ENCODE measurements at regions not wholly inside any gene's neighbourhood (a gene's known extent, or its start where the extent isn't known, plus 50 kb on each side); places are given as distances from the start of the nearest gene placed in this dataset.
"Not testable (repeated sequence)": the region's sequence is repeated elsewhere in the genome, so short reads cannot be mapped to it uniquely, and the experiment has no call there.

DNA sequence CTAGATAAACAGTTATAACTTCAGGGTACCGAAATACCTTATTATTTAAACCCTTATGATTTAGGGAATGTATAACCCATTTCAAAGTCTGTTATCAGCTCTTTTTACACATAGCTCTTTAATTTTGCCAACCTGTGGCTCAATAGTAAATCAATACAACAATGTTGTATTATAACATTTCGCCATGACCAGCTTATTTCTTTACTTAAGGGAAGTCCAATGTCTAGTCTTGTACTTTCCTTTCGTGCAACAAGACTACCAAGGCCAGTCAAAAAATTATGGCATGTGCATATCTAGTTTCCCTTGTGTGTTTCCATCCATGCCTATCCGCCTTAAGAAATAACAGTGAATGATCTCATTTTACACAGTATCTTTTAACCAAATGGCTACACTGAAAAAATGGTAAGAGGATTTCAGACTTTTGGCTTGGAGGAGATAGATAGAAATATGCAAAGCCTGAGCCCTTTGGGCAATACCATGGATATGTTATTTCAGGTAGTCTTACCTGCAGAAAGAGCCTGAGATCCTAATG is 239.5 kb upstream of the RPS23 start:
- ATAC-seq (peak; percentile 62), DNase-seq (ENCODE audit: low spot score) (no peak)

DNA sequence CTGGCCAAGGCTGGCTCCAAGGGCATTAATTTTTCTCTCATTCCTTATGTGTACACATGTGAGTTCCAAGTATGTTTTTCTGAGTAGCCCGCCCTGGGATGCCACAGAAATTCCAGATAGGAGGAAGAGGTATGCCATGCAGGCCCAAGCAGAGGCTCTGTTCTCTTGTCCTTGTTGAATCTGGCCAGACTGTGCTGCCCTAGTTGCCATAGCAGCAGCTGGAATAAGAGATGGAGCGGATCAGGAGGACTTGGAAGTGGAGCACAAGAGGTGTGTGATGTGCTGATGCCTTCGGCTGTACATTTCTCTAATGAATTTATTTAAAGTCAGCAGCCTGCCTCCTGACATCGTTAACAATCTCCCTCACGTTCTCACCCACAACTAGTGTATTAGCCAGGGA is 235.6 kb upstream of the RPS23 start:
- no peak for ATAC-seq
- no peak for DNase-seq (ENCODE audit: low spot score)

DNA sequence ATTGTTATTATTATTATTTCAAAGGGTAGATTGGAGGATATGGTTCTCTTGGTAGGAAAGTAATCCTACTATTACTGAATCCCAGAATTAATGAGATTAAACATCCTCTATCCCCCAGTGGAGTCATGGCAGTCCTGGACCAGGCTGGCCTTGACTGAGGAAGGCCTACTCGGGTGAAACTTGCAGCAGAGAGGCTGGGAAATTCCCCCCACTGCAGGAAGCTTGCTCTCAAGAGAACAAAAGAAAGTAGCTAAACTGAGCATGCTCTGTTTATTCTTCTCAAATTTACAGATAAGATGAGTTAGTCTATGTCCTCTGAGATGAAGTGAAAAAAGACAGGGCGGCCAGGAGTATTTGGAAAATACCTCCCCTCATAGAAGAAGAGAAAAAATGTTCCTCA is 233.9 kb upstream of the RPS23 start:
- DNase-seq (ENCODE audit: low spot score) (no peak), ATAC-seq (no peak)

DNA sequence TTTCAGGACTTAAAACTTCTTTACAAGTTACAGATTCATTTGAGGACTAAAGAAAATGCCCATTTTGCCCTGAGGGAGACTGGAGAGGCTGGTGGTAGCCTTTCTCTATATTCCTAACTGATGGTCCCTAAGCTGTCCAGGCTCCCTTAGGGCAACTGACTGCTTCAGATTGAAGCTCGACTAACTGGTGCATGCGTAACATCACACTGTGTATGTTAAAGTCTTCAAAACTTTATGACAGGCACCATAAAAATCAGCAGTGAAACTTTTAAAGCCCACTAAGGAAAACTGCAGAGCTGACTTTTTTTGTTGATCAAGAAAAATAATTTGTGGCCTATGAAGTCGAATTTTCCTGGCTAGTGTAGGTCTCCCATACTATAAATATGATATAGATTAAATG is 233.0 kb upstream of the RPS23 start:
- DNase-seq (ENCODE audit: low spot score) (no peak), ATAC-seq (no peak)

DNA sequence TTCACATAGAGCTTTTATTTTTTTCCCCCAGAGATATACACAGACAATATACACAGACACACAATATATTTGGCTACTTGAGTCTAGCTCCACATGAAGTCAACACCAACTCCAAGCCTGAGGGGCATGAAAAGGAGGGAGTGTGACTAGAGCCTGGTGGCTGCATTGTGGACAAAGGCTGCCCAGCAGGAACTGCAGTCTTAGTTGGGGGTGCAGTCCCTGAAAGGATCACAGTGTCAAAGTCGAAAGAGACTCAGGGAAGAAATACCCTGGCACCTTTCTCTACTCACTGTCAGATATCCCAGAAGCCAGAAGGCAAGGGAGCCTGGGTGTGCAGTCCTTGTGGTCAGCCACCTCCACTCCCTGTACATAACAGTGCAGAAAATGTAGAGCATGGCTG is 231.6 kb upstream of the RPS23 start:
- no peak for DNase-seq (ENCODE audit: low spot score)
- no peak for ATAC-seq

DNA sequence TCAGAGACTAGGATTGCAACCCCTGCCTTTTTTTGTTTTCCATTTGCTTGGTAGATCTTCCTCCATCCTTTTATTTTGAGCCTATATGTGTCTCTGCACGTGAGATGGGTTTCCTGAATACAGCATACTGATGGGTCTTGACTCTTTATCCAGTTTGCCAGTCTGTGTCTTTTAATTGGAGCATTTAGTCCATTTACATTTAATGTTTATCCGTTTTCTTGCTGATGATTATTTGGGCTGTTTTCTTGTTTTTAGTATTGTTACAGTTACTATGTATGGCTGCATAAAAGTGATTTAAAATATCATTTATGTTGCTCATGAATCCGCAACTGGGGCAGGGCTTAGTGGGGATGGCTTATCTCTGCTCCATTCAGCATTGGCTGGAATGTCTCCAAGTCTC is 228.2 kb upstream of the RPS23 start:
- not testable (repeated sequence) for DNase-seq (ENCODE audit: low spot score); ATAC-seq

DNA sequence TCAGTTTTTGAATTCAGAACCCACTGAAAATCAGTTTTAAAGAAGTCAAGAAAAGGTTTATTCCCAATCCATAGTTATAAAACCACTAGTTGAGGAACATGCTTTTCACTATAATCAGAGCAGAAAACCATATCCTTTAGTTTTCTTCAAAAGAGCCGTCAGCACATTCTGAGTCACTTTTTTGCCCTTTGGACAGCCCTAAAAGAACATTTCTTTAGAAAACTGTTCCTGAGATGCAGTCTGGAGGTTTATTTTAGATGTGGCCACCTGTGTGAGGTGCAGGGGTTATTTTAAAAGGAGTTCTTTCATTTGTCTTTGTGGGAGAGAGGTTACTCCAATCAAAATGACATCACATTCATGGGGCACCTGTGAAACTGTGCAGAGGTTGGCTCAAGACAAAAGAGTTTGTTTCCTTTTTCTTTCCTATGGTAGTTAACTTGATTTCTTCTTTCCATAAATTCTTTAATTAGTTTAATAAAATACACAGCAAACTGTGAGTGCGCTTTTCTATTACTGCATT is 221.6 kb upstream of the RPS23 start:
- ATAC-seq (no peak), DNase-seq (ENCODE audit: low spot score) (no peak)

DNA sequence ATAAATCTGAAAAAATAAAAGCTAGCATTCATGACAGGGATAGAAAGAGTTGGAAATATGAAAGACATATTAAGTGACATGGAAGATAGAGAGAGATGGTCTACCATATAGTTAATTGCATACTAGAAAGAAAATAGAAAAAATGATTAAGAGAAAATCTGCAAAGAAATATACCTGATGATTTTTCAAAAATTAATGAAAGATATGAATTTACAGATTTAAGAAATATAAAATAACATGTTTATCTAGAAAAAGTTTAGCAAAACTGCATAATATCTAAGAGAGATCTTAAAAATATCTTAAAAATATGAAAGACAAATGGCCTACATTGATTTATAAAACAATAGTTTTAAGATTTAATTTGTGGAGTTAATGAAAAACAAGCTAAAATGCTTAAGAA is 219.1 kb upstream of the RPS23 start:
- DNase-seq (ENCODE audit: low spot score) (no peak), ATAC-seq (no peak)

DNA sequence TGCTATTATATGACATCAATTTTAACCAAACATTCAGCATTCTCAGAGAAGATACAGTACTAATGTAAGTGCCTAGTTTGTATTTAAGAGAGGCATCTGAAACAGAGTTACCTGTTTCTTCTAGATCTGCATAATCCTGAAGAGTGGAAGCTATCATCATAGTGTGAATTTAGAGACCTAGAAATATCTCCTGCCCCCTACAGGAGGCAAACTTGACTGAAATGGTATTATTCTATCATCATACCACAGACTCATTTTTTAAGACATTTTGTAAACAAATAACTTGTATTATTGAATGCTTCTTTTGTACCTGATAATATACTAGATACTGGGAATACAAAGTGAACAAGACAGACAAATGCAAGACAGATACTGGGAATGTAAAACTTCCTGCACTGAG is 216.8 kb upstream of the RPS23 start:
- ATAC-seq (no peak), DNase-seq (ENCODE audit: low spot score) (no peak)

DNA sequence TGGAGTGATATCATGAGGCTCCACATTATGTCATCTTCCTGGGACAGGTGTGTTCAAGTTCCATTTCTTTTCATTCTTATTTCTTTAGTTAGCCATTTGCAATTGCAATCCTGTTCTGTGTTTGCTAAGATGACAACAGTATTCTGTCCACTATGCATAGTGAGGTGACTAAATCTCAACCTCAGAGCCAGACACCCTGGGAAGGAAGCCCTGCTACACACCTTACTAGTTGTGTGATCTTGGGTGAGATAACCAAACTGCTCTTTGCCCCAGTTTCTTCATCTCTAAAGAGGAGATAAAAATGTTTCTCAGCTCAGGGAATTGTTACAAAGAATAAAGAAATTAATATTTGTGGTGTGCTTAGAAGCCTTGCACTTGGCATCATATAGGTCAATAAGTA is 215.1 kb upstream of the RPS23 start:
- no peak for DNase-seq (ENCODE audit: low spot score)
- ATAC-seq, result no peak

DNA sequence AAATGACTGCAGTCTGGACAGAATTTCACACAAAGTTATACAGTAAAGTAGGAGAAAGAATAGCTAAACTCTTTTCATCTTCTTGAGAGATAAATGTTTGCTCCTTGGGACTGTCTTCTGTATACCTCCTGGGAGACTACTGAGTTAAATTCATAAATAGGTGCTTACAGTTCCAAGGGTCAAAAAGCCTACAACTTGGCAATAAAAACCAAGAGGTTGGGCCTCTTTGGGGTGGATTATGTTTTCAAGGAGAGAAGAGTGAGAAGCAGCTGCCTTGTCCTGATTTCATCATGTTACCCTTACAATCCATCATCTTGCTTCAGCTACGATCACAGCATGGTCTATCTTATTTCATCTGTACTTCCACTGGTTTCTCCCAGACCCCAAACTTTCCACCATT is 213.2 kb upstream of the RPS23 start:
- ATAC-seq, result no peak

DNA sequence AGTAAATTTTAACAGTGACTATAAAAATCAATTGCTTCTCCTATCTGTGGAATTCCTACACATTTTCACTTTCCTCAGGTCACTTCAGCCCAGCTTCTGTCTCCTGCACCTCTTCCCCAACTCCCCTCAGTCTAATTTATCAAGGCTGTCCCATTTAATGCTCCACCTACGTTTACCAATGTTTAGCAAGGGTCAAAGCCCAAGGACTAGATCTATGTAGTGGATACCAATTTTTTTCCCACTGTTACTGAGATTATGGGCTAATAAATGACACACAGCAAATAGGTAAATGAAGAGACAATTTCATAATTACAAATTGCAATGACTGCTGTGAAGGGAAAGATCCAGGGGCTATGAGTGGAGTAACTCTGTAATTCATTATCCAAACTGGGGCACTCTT is 211.5 kb upstream of the RPS23 start:
- DNase-seq (ENCODE audit: low spot score) (no peak), ATAC-seq (no peak)

More for the DNA sequence above, 213.2 kb upstream of the RPS23 start:
- DNase-seq (ENCODE audit: low spot score), result no peak

DNA sequence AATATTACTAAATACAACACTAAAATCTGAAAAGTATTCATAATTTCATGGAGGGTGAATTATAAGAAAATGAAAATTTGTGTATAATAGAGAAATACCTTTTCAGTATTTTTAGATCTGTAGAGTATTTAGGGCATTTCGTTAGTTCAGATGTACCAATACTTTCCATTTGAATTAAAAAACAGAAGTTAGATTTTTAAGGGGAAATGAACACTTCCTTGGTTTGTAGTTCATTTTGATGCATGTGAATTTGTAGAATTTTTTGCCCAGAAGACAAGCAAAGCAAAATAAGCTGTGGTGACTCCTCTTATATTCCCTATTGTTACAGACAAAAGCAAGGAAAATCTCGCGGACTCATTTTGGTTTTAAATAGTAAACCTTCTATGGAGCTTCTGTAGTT is 209.0 kb upstream of the RPS23 start:
- DNase-seq (ENCODE audit: low spot score) (no peak), ATAC-seq (no peak)

DNA sequence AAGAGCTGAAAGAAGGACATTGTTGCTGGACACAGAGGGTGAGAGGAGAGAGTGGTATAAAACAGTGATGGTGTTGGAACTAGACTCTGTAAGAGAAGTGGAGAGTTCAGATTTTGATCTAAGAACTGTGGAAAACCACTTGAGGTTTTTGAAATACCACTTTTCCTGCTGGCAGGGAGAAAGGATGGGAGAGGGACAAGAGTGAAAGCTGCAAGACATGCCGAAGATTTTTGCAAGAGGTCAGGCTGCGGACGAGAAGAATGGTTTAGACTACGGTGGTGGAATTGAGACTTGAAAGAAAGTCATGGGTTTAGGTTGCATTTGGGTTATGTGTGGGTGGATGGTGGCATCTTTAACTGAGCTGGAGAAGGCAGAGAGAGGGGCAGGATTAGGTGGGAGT is 202.2 kb upstream of the RPS23 start:
- no peak for ATAC-seq
- no peak for DNase-seq (ENCODE audit: low spot score)

DNA sequence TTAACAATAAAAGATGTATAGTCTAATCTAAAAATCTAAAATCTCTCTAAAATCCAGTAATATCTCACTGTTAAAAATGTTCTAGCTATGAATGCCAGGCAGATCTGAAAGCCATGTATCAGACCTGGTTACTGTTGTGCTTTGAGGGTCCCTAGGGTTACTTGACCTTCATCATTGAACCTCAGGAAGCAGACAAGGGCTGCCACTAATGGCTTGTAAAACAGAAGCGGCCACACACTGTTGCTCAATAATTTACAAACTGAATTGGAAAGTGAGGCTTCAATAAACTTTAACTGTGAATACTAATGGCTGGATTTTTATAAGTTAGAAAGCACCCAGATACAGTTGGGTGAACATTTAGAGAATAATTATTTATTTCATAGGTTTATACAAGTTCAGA is 198.0 kb upstream of the RPS23 start:
- ATAC-seq (no peak), DNase-seq (ENCODE audit: low spot score) (no peak)

DNA sequence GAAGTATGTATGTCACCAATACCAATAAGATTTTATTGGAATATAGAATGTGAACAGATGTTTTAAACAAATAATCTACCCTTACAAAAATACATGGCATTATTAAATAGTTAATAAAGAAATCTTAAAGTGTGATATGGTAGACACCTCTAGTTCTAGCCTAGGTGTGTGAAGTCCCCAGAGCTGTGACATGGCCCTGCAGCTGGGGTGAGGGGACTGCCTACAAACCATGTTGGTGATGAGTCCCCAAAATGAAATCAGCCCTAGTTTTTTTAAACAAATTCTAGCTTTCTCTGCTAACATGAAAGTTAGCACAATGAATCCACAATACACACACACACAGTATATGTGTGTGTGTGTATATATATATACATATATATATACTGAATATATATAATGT is 195.1 kb upstream of the RPS23 start:
- ATAC-seq (no peak), DNase-seq (ENCODE audit: low spot score) (no peak)

DNA sequence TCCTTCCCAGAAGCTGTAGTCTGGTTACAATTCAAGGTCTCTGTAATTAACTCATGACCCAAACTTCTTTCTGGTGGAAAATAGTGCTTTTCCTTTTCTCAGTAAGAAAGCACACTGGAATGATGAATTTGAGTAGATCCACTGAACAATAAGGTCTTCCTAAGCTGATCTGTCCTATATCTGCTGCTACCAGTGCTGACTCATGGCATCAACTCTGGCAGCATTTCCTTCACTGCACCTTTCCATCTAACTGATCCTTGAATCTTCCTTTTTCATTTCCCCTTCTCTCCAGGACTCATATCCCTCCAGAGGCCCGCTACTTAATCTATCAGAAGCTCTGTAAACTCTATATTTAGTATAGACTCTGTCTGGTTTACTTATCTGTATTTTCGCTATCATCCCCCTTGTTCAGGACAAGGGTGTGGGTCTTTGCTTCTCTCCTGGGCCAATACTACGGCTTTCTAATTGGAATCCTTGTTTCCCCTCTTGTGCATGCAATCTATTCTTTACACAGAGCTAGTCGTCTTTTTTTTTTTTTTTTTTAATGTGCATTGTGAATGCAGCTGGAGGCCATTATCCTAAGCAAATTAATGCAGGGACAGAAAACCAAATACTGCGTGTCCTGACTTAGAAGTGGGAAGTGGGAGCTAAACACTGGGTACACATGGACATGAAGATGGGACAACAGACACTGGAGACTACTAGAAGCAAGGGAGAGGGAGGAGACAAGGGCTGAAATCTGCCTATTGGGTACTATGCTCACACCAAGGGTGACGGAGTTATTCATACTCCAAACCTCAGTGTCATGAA is 192.2 kb upstream of the RPS23 start:
- ATAC-seq (no peak), DNase-seq (ENCODE audit: low spot score) (no peak)

DNA sequence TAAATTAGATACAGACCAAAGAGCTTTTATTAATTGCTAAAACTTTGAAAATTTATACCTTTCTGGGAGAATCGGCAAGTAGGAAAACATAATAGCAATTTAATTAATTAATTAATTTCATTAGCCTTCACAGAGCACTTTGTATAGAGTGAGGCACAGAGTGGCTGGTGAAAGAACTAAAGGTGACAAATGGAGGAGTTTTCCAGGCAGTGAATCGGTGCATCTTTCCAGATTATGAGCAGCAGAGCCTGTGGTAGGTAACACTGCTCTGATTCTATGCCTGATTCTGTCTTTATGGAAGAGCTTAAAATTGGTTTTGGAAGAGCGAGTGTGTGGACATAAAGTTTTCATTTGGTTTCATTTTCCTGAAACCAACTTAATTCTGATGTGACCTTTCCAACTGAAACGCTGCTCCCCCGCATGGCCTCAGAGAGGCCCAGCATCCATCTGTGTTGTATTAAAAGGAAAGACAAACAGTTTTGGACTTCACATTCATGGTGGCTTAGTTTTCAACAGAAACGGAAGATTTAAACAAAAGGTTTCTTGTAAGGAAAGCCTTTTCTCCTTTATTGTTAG is 188.9 kb upstream of the RPS23 start:
- ATAC-seq (no peak), DNase-seq (ENCODE audit: low spot score) (no peak)

DNA sequence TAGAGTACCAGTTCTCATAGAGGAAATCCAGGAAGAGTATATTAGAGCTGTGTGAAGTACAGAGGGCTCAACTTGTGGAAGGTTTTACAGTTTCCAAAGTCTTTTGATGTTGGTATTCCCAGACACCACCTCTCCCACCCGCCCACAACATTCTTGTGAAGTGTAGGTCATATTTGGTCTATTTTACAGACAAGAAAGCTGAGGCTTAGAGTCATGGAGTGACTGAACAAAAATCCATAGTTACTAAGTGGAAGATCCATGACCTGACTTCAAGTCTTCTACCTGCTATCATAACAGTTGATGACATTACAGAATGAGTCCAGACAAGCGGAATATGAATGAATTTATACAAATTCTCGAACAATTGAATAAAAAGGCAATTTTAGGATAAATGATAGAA is 187.1 kb upstream of the RPS23 start:
- ATAC-seq (no peak), DNase-seq (ENCODE audit: low spot score) (no peak)

DNA sequence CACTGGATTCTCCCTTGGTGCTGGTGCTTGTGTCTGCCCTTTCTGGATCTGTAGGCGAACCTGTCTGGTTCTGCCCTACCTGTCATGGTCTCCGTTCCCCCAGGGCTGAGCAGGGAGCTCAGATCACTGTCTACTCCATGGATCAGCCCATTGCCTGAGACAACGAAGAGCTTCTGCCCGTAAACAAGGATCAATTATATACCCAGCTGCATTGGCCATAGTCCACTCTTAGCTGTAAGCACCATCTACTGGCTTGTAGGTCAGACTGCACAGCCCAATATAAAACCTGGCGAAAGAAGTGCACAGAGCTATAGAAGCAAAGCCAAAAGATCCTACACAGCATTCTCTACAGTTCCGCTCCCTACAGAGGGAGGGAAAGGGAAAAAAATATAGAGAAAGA is 181.5 kb upstream of the RPS23 start:
- DNase-seq (ENCODE audit: low spot score) (no peak), ATAC-seq (no peak)

DNA sequence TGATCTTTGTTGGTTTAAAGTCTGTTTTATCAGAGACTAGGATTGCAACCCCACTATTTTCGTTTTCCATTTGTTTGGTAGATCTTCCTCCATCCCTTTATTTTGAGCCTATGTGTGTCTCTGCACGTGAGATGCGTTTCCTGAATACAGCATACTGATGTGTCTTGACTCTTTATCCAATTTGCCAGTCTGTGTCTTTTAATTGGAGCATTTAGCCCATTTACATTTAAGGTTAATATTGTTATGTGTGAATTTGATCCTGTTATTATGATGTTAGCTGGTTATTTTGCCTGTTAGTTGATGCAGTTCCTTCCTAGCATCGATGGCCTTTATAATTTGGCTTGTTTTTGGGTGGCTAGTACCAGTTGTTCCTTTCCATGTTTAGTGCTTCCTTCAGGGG is 177.2 kb upstream of the RPS23 start:
- ATAC-seq; DNase-seq (ENCODE audit: low spot score): not testable (repeated sequence)

DNA sequence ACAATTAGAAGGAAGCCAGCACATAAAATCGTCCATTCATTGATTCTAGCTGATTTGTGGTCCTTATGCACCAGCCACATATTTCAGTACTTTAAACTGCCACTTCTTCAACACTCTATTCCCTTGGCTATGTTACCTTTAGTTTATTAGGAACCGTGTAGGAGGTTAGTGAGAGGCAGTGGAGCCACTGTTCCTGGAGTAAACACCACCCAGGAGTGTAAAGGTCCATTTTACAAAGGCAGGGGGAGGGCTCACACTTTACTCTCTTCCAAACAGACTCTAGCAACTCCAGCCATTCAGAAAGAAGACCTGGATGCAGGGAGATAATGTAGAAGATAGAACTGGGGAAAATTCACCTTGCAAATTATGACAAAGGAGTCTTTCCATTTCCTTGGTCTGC is 170.2 kb upstream of the RPS23 start:
- DNase-seq (ENCODE audit: low spot score), result no peak

More for the DNA sequence above, 170.2 kb upstream of the RPS23 start:
- no peak for ATAC-seq

All from left lobe of liver (tissue), 2 donors.